Loucy (cell line): ENCODE measurements at regions not wholly inside any gene's neighbourhood (a gene's known extent, or its start where the extent isn't known, plus 50 kb on each side); places are given as distances from the start of the nearest gene placed in this dataset.

Experiments
- EZH2phosphoT487 ChIP-seq: fragments of 200-600 bp; IDR thresholded peaks from 2 replicates; pipeline ENCODE4 v1.6.1; 2018; ENCODE audit warnings: antibody characterized with exemption, mild to moderate bottlenecking, moderate library complexity, borderline replicate concordance
- TF ChIP-seq, protein P1 (sequence below): fragments of 200-600 bp; sonication (generic); conservative IDR thresholded peaks from 2 replicates; pipeline ENCODE4 v1.5.1; 2014; ENCODE audit warnings: mild to moderate bottlenecking, antibody characterized with exemption, low read length

- TF ChIP-seq, protein P1, sequence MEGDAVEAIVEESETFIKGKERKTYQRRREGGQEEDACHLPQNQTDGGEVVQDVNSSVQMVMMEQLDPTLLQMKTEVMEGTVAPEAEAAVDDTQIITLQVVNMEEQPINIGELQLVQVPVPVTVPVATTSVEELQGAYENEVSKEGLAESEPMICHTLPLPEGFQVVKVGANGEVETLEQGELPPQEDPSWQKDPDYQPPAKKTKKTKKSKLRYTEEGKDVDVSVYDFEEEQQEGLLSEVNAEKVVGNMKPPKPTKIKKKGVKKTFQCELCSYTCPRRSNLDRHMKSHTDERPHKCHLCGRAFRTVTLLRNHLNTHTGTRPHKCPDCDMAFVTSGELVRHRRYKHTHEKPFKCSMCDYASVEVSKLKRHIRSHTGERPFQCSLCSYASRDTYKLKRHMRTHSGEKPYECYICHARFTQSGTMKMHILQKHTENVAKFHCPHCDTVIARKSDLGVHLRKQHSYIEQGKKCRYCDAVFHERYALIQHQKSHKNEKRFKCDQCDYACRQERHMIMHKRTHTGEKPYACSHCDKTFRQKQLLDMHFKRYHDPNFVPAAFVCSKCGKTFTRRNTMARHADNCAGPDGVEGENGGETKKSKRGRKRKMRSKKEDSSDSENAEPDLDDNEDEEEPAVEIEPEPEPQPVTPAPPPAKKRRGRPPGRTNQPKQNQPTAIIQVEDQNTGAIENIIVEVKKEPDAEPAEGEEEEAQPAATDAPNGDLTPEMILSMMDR = no peak
- no peak for TF ChIP-seq EZH2phosphoT487
These were observed 210.3 kb downstream of the NUAK1 start for GRCh38 chr12:105928436-105928835.
